Skeletal muscle cell (primary cell): ENCODE measurements at regions not wholly inside any gene's neighbourhood (a gene's known extent, or its start where the extent isn't known, plus 50 kb on each side); places are given as distances from the start of the nearest gene placed in this dataset.

Source experiments
- DNase-seq: peaks from one replicate; pipeline ENCODE4 v3.0.0-alpha.2; 2010; ENCODE audit warnings: low read depth
- H3K4me3 ChIP-seq: 2 replicates; pipeline ENCODE4 v1.5.1; 2011; ENCODE audit warnings: low read depth, mild to moderate bottlenecking, control low read depth, low read length, moderate library complexity

DNA sequence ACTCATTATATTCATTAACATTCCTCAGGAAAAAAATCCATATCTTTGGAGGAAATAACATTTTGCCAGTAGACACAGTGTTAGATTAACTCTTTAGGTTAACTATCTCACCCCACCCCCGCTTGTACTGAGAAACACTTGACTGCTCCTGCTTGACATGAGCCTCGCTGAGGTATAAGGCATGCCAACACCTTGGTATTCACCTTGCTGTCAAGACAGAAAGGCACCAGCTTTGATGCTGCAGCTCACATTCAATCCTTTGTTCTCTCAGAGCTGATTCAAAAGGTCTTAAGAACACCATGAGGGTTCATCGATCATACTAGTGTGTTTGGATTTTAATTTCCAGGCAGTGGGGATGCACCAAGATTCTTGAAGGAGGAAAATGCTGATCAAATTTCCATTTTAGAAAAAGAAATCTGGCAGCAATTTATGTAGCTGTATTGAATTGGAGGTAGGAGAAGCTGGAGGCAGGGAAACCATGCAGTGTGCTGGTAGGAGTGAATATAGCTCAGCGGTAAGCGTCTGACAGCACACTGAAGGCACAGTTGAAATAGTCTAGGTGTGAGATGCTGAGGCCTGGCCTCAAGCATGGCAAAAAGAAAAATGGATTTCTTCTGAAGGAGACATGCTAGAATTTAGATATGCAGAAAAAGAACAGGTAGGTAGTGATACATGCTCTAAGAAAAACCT lies 108.0 kb upstream of the ST6GALNAC5 start:
- H3K4me3 ChIP-seq: no peak overlapping the region
- DNase-seq: no peak

- DNase-seq: peak; percentile 27
These were observed 107.3 kb upstream of the ST6GALNAC5 start for GRCh38 chr1:76759950-76760349.

DNA sequence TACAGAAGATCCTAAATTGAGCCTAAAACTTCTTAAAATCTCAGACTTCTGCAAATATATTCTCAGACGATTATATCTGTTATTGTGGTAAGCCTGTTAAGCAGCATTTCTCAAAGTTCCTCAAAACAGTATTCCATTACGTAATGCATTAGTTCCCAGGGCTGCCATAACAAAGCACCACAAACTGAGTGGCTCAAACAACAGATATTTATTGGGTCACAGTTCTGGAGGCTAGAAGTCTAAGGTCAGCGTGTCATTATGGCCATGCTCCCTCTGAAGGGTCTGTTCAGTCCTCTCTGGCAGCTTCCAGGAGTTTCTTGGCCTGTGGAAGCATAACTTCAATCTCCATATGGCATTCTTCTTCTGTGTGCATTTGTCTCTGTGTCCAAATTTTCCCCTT lies 103.5 kb upstream of the ST6GALNAC5 start:
- no peak overlapping the region for H3K4me3 ChIP-seq
- no peak for DNase-seq

More at GRCh38 chr1:76759950-76760349, 107.3 kb upstream of the ST6GALNAC5 start:
- no peak overlapping the region for H3K4me3 ChIP-seq

DNA sequence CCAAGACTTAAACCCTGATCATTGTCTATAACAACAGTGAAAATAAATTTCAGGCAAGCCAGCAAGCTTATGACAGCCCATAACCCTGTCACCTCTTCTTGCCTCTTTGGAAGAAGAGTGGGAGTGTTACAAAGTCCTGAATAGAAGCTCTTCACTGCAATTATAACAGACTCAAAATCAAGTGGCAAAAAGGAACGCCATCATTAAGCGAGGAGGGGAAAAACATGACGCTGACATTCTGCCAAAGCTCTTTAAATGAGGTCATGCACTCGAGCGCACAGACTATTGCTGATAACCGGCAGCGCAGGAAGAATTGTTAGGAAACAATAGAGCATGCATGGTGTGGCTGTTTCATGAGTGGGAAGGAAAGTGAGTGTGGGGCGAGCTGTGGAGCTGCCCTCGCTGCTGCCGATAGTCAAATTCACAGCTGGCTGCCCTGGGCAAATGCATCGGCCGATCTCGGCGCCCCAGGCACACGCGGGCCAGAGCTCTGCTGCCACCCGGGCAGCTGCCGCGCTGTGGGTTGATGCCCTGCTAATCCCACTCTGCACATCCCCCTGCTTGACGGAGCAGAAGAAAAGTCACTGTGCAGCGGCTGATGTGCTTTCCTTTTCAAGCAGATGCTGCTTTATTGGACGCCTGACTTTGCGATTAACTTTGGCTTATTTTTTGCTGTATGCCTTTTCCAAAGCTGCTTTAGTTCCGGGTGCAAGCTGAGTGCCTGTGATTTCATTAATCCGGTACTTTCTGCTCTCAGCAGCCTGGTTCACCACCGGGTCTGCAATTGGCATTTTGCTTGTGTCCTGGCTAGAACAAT lies 102.4 kb upstream of the ST6GALNAC5 start:
- no peak for DNase-seq
- no peak overlapping the region for H3K4me3 ChIP-seq

DNA sequence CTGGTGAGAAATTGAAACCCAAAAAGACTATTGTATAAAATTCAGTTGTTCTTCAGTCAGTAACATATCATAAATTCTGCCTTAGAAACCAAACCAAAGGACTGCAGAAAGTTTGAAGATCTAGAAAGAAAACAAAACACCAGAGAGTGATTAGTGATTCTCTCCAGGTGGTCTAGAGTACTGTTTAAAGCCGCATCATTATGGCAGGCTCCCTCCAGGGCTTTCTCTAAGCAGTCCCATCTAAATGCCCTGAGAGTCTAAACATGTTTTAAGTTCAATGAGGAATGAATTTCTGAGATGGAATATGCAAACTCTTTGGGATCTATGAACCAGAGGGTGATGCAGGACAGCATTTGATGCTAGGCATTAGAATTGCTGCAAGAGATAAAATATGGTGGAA lies 100.9 kb upstream of the ST6GALNAC5 start:
- no peak overlapping the region for H3K4me3 ChIP-seq
- no peak for DNase-seq

- no peak for DNase-seq
These were observed 97.4 kb upstream of the ST6GALNAC5 start for GRCh38 chr1:76769911-76770310.

GRCh38 chr1:76770979-76771378 lies 96.3 kb upstream of the ST6GALNAC5 start:
- DNase-seq: no peak
- H3K4me3 ChIP-seq: no peak overlapping the region

More at GRCh38 chr1:76769911-76770310, 97.4 kb upstream of the ST6GALNAC5 start:
- H3K4me3 ChIP-seq: no peak overlapping the region

- H3K4me3 ChIP-seq: no peak overlapping the region
- DNase-seq: no peak
These were observed 85.8 kb upstream of the ST6GALNAC5 start for GRCh38 chr1:76781447-76781846.

DNA sequence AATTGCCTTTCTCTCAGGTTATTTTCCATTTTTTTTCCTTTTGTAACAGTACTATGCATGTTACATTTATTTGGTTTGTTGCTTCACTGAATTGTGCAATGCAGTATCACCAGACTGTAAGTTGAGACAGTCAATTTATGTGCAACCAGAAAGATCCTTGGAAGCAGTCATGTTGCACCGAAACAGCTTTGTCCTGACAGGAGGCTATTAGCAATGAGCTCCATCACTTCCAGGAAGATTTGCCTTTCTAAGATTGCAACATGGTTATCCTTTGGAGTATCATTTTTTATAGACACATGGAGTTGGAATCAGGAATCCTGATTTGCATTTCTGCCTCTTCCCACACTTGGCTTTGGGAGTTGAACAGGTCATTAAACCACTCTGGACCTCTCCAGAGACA lies 84.5 kb upstream of the ST6GALNAC5 start:
- peak; percentile 56 for DNase-seq
- H3K4me3 ChIP-seq: no peak overlapping the region

DNA sequence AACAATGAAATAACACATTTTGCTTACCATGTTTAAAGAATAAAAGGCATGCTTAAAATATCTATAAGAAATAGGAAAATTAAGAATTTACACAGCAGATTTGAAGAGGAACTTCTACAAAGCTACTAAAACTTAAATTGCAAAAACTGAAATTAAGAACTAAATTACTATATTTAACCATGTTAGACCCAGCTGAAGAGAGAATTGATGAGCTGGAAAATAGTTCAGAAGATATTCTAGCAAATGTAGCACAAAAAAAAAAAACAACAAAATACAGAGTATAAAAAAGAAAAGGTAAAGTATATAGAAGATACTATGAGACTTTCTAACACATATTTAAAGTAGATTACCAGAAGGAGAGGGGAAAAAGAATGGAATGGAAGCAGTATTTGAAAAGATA lies 82.8 kb upstream of the ST6GALNAC5 start:
- DNase-seq: no peak
- H3K4me3 ChIP-seq: no peak overlapping the region

- no peak overlapping the region for H3K4me3 ChIP-seq
These were observed 81.1 kb upstream of the ST6GALNAC5 start for GRCh38 chr1:76786222-76786621.

DNA sequence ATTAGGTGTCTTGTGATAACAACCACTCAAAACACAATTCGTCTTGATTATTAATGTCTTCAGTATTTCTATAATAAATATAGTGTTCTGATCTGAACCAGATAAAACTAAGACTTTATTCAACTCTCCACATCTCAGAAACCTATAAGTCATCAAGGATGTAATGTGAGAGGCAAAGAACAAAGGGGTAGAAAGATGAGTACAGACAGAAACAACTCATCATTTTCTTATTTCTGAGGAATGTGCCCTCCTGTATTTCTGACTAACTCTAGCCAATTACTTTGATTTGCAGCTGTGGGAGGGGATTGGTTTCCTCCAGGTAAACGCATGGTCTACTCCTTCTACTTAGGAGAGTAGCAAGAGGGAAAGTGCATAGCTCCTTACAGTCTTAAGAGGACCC lies 73.7 kb upstream of the ST6GALNAC5 start:
- no peak overlapping the region for H3K4me3 ChIP-seq
- no peak for DNase-seq

More at GRCh38 chr1:76786222-76786621, 81.1 kb upstream of the ST6GALNAC5 start:
- no peak for DNase-seq

DNA sequence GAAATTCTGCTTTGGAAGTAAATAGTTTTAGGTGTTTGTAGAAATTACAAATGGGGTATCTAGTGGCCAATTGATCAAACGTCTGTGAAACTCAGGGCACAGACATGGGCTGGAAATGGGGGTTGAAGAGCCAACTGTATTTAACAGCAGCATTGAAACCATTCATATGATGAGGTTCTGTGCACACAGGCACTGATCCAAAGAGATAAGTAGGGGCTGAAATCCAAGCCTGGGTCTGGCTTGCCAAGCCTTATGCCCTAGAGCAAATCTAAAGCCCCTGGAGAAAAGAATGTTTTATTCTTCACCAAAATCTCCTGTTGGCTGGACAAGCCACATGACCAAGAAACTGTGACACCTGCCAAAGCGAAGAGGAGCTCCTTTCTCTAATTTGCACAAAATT lies 67.6 kb upstream of the ST6GALNAC5 start:
- DNase-seq: no peak
- H3K4me3 ChIP-seq: no peak overlapping the region

DNA sequence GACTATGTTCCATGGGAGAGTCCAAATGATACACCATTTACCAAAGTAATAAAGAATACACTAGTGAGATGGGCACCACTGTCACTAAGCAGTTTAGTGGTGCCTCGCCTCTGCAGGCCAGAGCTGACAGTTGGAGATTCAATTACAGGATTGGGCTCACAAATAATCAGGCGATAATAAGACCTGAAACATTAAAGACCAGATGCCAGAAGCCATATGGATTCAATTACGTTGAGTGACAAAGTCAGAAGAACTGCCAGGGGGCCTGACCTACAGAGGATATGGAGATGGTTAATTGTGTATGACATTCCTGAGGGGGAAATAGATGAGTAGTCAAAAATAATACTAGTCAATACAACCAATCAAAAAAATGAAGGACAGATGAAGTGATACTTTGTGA lies 65.2 kb upstream of the ST6GALNAC5 start:
- DNase-seq: no peak
- H3K4me3 ChIP-seq: no peak overlapping the region

DNA sequence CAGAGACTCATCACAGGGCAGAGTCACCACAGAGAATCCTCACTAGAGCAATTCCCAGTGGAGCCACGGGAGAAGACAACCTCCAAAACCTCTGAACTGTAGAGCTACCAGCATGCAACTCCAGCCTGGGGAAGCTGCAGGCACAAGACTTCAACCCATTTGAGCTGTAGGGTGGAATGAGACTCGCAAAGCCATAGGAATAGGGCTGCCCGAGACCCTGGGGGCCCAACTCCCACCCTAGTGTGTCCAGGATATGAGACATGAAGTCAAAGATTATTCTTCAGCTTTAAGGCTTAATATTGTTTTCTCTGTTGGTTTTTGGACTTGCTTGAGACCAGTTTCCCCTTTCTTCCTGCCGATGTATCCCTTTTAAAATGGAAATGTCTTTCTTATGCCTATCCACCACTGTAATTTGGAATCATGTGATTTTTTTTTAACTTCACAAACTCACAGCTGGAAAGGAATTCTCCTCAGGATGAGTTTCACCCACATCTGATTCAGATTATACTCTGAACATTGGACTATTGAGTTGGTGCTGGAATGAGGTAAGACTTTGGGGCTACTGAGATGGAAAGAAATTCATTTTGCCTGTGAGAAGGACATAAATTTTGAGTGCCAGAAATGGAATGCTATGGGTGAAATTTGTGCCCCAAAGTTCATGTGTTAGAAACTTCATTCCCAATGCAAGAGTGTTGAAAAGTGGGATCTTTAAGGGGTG lies 59.6 kb upstream of the ST6GALNAC5 start:
- no peak overlapping the region for H3K4me3 ChIP-seq
- DNase-seq: no peak
